Gastroesophageal sphincter (tissue), 4 donors: ENCODE measurements at regions not wholly inside any gene's neighbourhood (a gene's known extent, or its start where the extent isn't known, plus 50 kb on each side); places are given as distances from the start of the nearest gene placed in this dataset.

ENCODE experiments used
- ATAC-seq: fragments of 150-250 bp; one replicate; pipeline ENCODE4 v1.9.1; 2016; ENCODE audit warnings: mild to moderate bottlenecking, moderate library complexity
- H3K27ac ChIP-seq, 4 donors: fragments of 200-600 bp; sonication (generic) in 3 of 4; 1 replicate in 3 of 4; 2 replicates in 1 of 4; pipeline ENCODE4 v1.5.1; 2016 to 2019
- H3K27me3 ChIP-seq: fragments of 200-600 bp; sonication (generic); one replicate; pipeline ENCODE4 v1.5.1; 2019
- H3K36me3 ChIP-seq, 2 donors: fragments of 200-600 bp; sonication (generic); one replicate each; pipeline ENCODE4 v1.5.1; 2019; ENCODE audit warnings: control low read depth in 1 of 2
- H3K4me1 ChIP-seq, 3 donors: fragments of 200-600 bp; sonication (generic); 1 replicate in 2 of 3; 2 replicates in 1 of 3; pipeline ENCODE4 v1.5.1; 2016 to 2019; ENCODE audit warnings: control low read depth in 2 of 3
- H3K4me3 ChIP-seq, 2 donors: fragments of 200-600 bp; sonication (generic); one replicate each; pipeline ENCODE4 v1.5.1; 2019; ENCODE audit warnings: mild to moderate bottlenecking in 1 of 2, moderate library complexity in 1 of 2
- H3K9me3 ChIP-seq, 3 donors: fragments of 200-600 bp; sonication (generic); one replicate each; pipeline ENCODE4 v1.5.1; 2017 to 2019; ENCODE audit warnings: control low read depth in 2 of 3
- CTCF ChIP-seq, 4 experiments: fragments of 200-600 bp in 2 of 4; fragments of 450-650 bp in 2 of 4; sonication (generic) in 1 of 4; IDR thresholded peaks; one replicate each; pipeline ENCODE4 v1.5.1; 2017 to 2019; ENCODE audit warnings: antibody characterized with exemption in 4 of 4, mild to moderate bottlenecking in 2 of 4, moderate library complexity in 2 of 4
- EP300 ChIP-seq: sonication (generic); formaldehyde crosslinking; IDR thresholded peaks from one replicate; pipeline ENCODE4 v1.6.1; 2017; ENCODE audit warnings: antibody characterized with exemption, mild to moderate bottlenecking
- POLR2A ChIP-seq, 2 donors: fragments of 450-650 bp; IDR thresholded peaks; one replicate each; pipeline ENCODE4 v1.6.1; 2017; ENCODE audit warnings: antibody characterized with exemption in 2 of 2, mild to moderate bottlenecking in 2 of 2, moderate library complexity in 1 of 2
- POLR2AphosphoS5 ChIP-seq: sonication (generic); formaldehyde crosslinking; IDR thresholded peaks from one replicate; pipeline ENCODE4 v1.6.1; 2017; ENCODE audit warnings: antibody characterized with exemption
- WGBS, 2 donors: methylation state at CpG; one replicate each; pipeline ENCODE4 v1.1.5; 2018; ENCODE audit warnings: low coverage in 1 of 2; 5-methylcytosine and 5-hydroxymethylcytosine counted together

- no peak for ATAC-seq
- no peaks in the 10 kb centered on the region for H3K9me3 ChIP-seq
- no peak overlapping the region for H3K4me3 ChIP-seq
- H3K36me3 ChIP-seq = no peaks in the 10 kb centered on the region
- TF ChIP-seq CTCF (IDR thresholded peaks at IDR 0.05) = no peak
- TF ChIP-seq POLR2AphosphoS5 = no peak
- no peak for TF ChIP-seq POLR2A (IDR thresholded peaks at IDR 0.05)
- no peak for TF ChIP-seq EP300
- H3K4me1 ChIP-seq = peaks cover 0 to 9% (median 0%) of the 10 kb centered on the region in 3 donors
- no peaks in the 10 kb centered on the region for H3K27me3 ChIP-seq
- no peak overlapping the region for H3K27ac ChIP-seq
- WGBS, 2 donors = 100% methylated on average over 2 of the region's 10 CpGs
These were observed 89.5 kb upstream of the ANKRD55 start for GRCh38 chr5:56322592-56322991.

- 93 to 94% methylated on average over 5 to 6 of the region's 10 CpGs for WGBS, 2 donors
- TF ChIP-seq CTCF (IDR thresholded peaks at IDR 0.05) = no peak
- TF ChIP-seq POLR2A (IDR thresholded peaks at IDR 0.05) = no peak
- no peak for TF ChIP-seq POLR2AphosphoS5
- TF ChIP-seq EP300 = no peak
- no peaks in the 10 kb centered on the region for H3K36me3 ChIP-seq
- ATAC-seq = no peak
- peaks cover 0 to 9% (median 0%) of the 10 kb centered on the region in 3 donors for H3K4me1 ChIP-seq
- H3K9me3 ChIP-seq = no peaks in the 10 kb centered on the region
- H3K27ac ChIP-seq = no peak overlapping the region
- H3K4me3 ChIP-seq = no peak overlapping the region
- H3K27me3 ChIP-seq = no peaks in the 10 kb centered on the region
These were observed 88.2 kb upstream of the ANKRD55 start for GRCh38 chr5:56321236-56321881.

- Histone ChIP-seq H3K27ac (no peak overlapping the region), H3K9me3 (no peaks in the 10 kb centered on the region), H3K36me3 (no peaks in the 10 kb centered on the region), H3K4me3 (no peak overlapping the region), H3K27me3 (no peaks in the 10 kb centered on the region), H3K4me1 (peaks cover 0 to 9% (median 0%) of the 10 kb centered on the region in 3 donors)
- TF ChIP-seq POLR2AphosphoS5 = no peak
- TF ChIP-seq EP300 = no peak
- TF ChIP-seq POLR2A (IDR thresholded peaks at IDR 0.05) = no peak
- TF ChIP-seq CTCF (IDR thresholded peaks at IDR 0.05) = no peak
- ATAC-seq = no peak
- WGBS, 2 donors = 100% methylated on average over 3 of the region's 3 CpGs
These were observed 87.6 kb upstream of the ANKRD55 start for GRCh38 chr5:56320686-56321085.

GRCh38 chr5:56319526-56320181 lies 86.5 kb upstream of the ANKRD55 start:
- H3K36me3 ChIP-seq = no peaks in the 10 kb centered on the region
- no peak overlapping the region for H3K4me3 ChIP-seq
- H3K4me1 ChIP-seq = peaks cover 0 to 9% (median 0%) of the 10 kb centered on the region in 3 donors
- TF ChIP-seq POLR2A (IDR thresholded peaks at IDR 0.05) (no peak), POLR2AphosphoS5 (no peak), EP300 (no peak), CTCF (IDR thresholded peaks at IDR 0.05) (no peak)
- no peaks in the 10 kb centered on the region for H3K9me3 ChIP-seq
- WGBS, 2 donors = 54 to 84% methylated on average over 4 to 18 of the region's 19 CpGs
- peak; percentile 81 for ATAC-seq
- peak overlapping the region in 2 of 4 donors; percentile 24 to 41 for H3K27ac ChIP-seq
- no peaks in the 10 kb centered on the region for H3K27me3 ChIP-seq
